NCI-H2196 treated with DMSO at 0.1 percent for 48 hours (cell line): ENCODE measurements at regions not wholly inside any gene's neighbourhood (a gene's known extent, or its start where the extent isn't known, plus 50 kb on each side); places are given as distances from the start of the nearest gene placed in this dataset.

Experiments
- DNase-seq: peaks from one replicate; lab custom pipeline; 2025; ENCODE audit not compliant: unreplicated experiment; lab: John Stamatoyannopoulos, UW

GRCh38 chr9:113701774-113702755 is 174.0 kb upstream of the ZNF618 start:
- no peak for DNase-seq

- DNase-seq, result no peak
Measured at GRCh38 chr9:113705306-113705927, 170.7 kb upstream of the ZNF618 start.

DNA sequence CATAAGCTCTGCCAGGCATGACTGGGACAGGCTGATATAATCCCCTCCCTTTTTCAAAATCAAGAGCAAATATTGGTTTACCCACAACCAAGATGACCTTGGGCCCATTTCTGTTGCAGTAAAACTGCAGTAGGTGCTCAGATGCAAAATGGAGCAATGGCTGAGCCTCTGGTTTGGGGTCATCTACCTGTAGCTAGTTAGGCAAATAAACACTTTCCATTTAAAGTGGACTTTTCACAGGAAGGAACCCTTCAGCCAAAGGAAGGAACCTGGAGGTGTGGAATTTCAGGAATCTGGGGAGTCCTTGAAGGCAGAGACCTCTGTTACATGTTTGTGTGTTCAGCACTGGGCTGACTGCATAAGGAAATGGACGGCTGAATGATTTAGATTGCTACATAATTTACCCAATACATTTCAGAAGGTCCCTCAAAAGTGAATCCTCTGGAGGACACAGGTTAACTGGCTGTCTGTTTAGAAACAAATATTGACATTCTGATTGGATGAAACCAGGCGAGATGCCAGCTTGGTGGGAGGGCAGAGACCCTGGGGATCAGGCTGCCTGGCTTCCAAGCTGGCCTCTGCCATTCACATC is 170.1 kb upstream of the ZNF618 start:
- DNase-seq, result no peak

- DNase-seq, result no peak
Measured at GRCh38 chr9:113707953-113708695, 168.0 kb upstream of the ZNF618 start.

DNA sequence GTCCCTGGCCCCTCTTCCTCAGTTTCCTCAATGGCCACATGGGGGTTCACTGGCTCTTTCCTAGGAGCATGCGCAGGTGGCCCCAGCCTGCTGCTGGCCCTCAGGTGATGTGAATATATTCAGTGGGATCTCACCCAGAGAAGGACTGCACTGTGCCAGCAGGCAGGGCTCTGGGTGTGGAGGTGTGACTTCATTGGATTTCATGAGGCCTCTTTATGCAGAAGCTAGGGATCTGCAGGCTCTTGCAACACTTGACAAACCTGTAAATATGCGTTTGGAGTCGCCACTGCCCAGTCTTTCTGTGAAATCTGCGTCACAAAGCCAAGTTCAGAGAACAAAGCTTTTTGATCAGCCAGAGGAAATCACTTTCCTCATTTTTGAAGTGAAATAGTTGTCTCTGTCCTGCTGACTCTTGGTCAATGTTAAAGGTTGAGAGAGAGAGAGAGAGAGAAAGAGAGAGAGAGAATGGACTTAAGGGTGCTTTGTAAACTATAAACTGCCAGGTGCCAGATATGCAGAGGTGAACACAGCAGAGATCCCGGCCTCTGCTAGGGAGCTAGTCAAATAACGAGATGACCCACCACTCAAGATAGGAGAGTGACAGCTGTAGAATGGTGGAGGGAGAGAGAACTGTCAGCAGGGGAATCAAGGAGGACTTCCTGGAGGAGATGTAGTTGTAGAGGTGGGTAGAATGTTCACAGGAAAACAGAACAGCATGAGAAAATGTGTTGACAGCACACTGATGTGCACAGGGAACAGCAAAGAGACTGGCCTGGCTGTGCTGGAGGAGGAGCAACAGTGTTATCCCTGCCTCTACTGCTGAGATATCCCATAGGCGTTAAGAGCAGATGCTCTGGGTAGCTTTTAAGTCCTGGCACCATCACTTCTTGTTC is 167.0 kb upstream of the ZNF618 start:
- no peak for DNase-seq

GRCh38 chr9:113709721-113710120 is 166.4 kb upstream of the ZNF618 start:
- no peak for DNase-seq

DNA sequence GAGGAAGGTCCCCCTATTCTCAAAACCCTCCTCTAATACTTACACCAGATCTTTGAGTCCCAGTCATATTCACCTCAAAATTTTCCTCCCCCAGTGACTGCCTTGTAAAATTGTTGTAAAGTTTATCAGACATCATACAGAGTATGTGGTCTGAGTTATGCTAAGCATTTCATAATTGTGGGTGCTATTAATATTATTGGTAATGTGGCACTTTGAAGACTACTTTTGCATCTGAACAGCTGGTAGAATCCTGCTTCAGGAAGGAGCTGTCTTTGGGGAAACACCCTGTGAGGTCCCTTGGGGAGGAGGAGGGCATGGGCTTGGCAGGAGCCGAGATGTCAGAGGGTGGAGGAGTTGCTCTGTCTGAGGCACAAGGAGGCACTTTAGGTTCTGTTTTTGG is 164.9 kb upstream of the ZNF618 start:
- no peak for DNase-seq

- no peak for DNase-seq
Measured at GRCh38 chr9:113712053-113712452, 164.1 kb upstream of the ZNF618 start.

DNA sequence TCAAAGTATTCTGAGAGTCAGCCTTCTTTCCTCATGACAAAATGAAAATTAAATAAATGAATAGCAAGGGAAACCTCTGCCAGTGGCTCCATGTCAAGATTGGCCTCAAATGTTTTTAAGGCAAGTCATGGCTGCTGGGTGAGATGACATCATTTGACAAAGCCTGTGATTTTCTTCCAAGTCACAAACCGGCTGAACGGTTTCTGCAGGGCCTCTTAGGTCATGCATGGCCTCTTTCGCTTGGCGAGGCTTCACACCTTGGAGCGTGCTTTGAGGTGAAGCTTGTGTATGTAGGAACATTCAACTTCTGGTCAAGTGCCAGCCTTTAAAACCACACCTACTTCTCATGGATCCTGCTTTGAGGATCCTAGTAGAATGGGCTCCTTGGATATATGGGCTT is 161.0 kb upstream of the ZNF618 start:
- DNase-seq, result no peak

GRCh38 chr9:113719919-113720318 is 156.2 kb upstream of the ZNF618 start:
- no peak for DNase-seq

DNA sequence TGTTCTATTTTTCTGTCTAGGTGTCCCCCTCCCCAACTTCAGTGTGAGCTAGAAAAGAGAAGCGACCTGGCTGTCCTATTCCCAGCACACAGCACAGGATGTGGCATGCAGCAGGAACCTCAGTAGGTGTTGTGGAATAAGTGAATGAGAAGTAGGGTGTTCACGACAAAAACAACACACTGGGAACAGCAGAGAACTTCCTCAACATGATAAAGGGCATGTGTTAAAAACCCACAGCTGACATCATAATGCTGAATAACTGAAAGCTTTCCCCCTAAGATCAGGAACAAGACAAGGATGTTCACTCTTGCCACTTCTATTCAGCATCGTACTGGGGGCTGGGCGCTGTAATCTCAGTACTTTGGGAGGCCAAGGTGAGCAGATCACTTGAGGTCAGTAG is 155.6 kb upstream of the ZNF618 start:
- no peak for DNase-seq

DNA sequence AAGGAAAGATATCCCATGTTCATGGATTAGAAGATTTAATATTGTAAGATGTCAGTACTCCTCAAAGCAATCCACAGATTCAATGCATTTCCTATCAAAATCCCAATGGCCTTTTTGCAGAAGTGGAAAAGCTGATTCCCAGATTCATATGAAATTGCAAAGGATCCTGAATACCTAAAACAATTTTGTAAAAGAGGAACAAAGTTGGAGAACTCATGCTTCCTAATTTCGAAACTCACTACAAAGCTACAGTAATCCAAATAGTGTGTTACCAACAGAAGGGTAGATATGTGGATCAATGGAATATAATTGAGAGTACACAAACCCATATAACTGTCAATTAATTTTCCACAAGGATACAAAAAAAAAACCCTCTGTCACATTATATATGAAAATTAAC is 154.3 kb upstream of the ZNF618 start:
- DNase-seq, result no peak

- DNase-seq, result no peak
Measured at GRCh38 chr9:113724202-113724601, 151.9 kb upstream of the ZNF618 start.

- no peak for DNase-seq
Measured at GRCh38 chr9:113728989-113729388, 147.1 kb upstream of the ZNF618 start.

- DNase-seq, result no peak
Measured at GRCh38 chr9:113734826-113735225, 141.3 kb upstream of the ZNF618 start.

DNA sequence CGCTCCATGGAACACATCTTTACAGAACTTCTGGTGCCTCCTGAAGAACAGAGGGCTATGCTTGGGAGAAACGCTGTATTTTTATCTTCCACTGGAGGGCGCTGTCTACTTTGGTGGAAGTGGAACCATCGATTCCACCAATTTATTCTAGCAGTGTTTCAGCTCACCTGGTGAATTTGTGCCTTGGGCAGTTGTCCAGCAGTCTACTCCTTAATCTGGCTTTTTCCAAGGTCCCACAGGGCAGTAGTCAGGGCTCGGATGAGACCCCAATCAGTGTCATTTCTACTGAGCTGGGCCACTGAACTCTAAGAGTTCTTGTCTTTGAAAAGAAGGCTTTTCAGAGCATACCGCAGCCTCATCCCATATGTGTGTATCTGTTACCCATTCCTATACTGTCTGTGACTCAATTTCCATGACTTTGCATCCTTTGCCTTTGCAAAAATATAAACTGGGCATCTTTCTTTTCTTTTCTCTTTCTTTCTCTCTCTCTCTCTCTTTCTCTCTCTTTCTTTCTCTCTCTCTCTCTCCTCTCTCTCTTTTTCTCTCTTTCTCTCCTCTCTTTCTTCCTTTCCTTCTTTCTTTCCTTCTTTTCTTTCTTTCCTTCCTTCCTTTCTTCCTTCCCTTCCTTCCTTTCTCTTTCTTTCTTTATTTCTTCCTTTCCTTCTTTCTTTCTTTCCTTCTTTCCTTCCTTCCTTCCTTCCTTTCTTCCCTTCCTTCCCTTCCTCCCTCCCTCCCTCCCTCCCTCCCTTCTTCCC is 138.4 kb upstream of the ZNF618 start:
- peak; percentile 23 for DNase-seq

DNA sequence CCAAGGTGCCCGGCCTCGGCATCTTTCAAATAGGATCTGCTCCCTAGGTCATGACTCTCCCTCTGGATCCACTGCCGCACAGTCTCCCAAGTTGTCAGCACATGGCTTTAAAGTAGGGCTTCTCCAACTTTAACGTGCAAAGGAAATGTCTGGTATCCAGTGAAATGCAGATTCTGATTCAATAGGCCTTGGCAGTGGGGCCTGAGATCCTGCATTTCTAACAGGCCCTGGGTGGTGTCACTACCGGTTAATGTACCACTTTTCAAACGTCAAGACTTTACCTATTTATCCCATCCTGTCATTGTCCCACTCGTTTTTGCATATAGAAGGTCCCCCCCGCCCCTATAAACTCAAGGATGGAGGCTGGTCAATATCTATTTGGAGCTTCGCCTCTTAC is 137.6 kb upstream of the ZNF618 start:
- no peak for DNase-seq

- DNase-seq, result no peak
Measured at GRCh38 chr9:113738893-113739604, 137.1 kb upstream of the ZNF618 start.
